ENCODE measurements at regions not wholly inside any gene's neighbourhood (a gene's known extent, or its start where the extent isn't known, plus 50 kb on each side); places are given as distances from the start of the nearest gene placed in this dataset.

DNA sequence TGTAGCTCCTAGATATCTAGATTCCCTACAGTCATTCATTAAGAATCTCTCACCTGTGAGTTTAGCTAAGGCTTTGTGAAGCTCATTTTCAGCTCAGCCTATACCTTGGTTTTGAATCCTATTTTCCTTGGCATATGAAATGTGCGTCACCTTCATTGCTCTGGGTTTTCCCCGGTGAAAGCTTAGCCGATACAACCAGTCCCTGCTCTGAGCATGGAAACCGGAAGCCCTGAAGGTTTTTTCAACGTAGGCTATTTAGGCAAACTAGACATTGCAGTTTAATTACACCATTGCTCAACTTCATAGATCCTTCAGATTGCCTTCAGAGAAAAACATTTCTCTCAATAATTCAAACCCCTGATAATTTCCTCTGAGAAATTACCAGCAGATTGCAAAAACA lies 206.8 kb upstream of the TPRG1 start:
- TF ChIP-seq HDAC2 (IDR thresholded peaks at IDR 0.05; ENCODE audit: borderline replicate concordance in 1 of 2, low read depth in 2 of 2, low read length in 2 of 2) (no peak), HDAC6 (IDR thresholded peaks at IDR 0.05; ENCODE audit: low read depth, low read length) (no peak), RAD21 (IDR thresholded peaks at IDR 0.05 in 1 of 2, conservative IDR thresholded peaks at IDR 0.05 in 1 of 2; ENCODE audit: low read depth in 2 of 2, low read length in 2 of 2) (no peak), EZH2 (IDR thresholded peaks at IDR 0.05; ENCODE audit: low read depth, low read length, severe bottlenecking) (no peak), TAF1 (IDR thresholded peaks at IDR 0.05; ENCODE audit: low read depth, low read length) (no peak), POLR2A (IDR thresholded peaks at IDR 0.05; ENCODE audit: control extremely low read depth in 1 of 2, low read depth in 2 of 2, low read length in 2 of 2) (no peak)
